Bronchial epithelial cell (primary cell): ENCODE measurements at regions not wholly inside any gene's neighbourhood (a gene's known extent, or its start where the extent isn't known, plus 50 kb on each side); places are given as distances from the start of the nearest gene placed in this dataset.

ENCODE experiments used
- DNase-seq: peaks from one replicate; pipeline ENCODE4 v3.0.0-alpha.2; 2010; ENCODE audit warnings: low read depth
- FAIRE-seq: peaks from 2 replicates; lab custom pipeline; 2011; peaks lifted over from hg19 to GRCh38; lab: Jason Lieb, UNC
- H3K27me3 ChIP-seq: 2 replicates; pipeline ENCODE4 v1.5.1; 2011; ENCODE audit warnings: low read length; ENCODE audit not compliant: control insufficient read depth, insufficient read depth
- H3K36me3 ChIP-seq: 2 replicates; pipeline ENCODE4 v1.5.1; 2011; ENCODE audit warnings: low read length; ENCODE audit not compliant: control insufficient read depth, insufficient read depth
- H3K4me3 ChIP-seq: 2 replicates; pipeline ENCODE4 v1.5.1; 2011; ENCODE audit warnings: mild to moderate bottlenecking, low read depth, low read length, control low read depth
- TF ChIP-seq, protein P1 (sequence below): IDR thresholded peaks from 2 replicates; pipeline ENCODE4 v1.5.1; 2011; ENCODE audit warnings: mild to moderate bottlenecking, moderate library complexity, low read length, control low read depth, inconsistent platforms; ENCODE audit not compliant: insufficient read depth, severe bottlenecking

DNA sequence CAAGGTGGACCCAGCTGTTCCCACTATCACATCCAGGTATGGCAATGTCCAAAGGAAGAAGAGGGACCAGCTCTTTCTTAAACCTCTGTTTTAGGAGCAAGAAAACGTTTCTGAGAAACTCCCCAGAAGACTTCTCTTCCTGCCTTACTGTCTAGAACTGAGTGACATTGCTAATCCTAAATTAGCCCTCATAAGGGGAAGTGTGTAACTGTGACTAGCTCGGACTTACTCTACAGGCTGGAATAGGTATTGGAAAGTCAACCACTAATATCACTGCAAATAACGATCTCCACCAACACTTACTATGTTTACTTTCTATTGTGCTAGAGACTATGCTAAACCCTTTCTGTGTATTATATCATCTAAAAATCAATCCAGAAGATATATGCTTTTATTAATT is 49.9 kb upstream of the RELN start:
- no peaks in the 10 kb centered on the region for H3K27me3 ChIP-seq
- no peak overlapping the region for H3K4me3 ChIP-seq
- FAIRE-seq (no peak), DNase-seq (no peak)
- H3K36me3 ChIP-seq = no peaks in the 10 kb centered on the region
- TF ChIP-seq, protein P1, sequence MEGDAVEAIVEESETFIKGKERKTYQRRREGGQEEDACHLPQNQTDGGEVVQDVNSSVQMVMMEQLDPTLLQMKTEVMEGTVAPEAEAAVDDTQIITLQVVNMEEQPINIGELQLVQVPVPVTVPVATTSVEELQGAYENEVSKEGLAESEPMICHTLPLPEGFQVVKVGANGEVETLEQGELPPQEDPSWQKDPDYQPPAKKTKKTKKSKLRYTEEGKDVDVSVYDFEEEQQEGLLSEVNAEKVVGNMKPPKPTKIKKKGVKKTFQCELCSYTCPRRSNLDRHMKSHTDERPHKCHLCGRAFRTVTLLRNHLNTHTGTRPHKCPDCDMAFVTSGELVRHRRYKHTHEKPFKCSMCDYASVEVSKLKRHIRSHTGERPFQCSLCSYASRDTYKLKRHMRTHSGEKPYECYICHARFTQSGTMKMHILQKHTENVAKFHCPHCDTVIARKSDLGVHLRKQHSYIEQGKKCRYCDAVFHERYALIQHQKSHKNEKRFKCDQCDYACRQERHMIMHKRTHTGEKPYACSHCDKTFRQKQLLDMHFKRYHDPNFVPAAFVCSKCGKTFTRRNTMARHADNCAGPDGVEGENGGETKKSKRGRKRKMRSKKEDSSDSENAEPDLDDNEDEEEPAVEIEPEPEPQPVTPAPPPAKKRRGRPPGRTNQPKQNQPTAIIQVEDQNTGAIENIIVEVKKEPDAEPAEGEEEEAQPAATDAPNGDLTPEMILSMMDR = no peak
